ENCODE measurements at regions not wholly inside any gene's neighbourhood (a gene's known extent, or its start where the extent isn't known, plus 50 kb on each side); places are given as distances from the start of the nearest gene placed in this dataset.

DNA sequence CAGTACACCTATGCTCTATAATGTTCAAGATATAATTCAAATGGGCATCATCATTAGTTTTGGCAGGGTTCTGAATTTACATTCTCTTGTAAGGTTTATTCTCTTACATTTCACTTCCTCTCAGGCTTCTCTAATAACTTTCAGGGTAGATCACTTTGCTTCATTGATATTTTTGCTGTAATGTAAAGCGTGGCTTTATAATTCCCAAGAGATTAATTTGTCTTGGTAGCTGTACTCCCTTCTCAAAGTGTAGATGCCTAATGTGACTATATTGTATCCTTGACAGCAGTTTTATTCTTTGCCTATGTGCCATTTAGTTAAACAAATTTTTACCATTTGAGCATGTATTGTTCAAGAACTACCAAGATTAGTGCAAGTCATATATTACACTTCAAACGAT, 889.1 kb downstream of the TAF11L14 start:
- TF ChIP-seq YY1 (IDR thresholded peaks at IDR 0.05; ENCODE audit: insufficient read depth, insufficient read length) (no peak), SUZ12 (IDR thresholded peaks at IDR 0.05; ENCODE audit: extremely low read depth, insufficient read depth, insufficient read length) (no peak)

Data from NT2/D1 (cell line).